ENCODE measurements at regions not wholly inside any gene's neighbourhood (a gene's known extent, or its start where the extent isn't known, plus 50 kb on each side); places are given as distances from the start of the nearest gene placed in this dataset.

DNA sequence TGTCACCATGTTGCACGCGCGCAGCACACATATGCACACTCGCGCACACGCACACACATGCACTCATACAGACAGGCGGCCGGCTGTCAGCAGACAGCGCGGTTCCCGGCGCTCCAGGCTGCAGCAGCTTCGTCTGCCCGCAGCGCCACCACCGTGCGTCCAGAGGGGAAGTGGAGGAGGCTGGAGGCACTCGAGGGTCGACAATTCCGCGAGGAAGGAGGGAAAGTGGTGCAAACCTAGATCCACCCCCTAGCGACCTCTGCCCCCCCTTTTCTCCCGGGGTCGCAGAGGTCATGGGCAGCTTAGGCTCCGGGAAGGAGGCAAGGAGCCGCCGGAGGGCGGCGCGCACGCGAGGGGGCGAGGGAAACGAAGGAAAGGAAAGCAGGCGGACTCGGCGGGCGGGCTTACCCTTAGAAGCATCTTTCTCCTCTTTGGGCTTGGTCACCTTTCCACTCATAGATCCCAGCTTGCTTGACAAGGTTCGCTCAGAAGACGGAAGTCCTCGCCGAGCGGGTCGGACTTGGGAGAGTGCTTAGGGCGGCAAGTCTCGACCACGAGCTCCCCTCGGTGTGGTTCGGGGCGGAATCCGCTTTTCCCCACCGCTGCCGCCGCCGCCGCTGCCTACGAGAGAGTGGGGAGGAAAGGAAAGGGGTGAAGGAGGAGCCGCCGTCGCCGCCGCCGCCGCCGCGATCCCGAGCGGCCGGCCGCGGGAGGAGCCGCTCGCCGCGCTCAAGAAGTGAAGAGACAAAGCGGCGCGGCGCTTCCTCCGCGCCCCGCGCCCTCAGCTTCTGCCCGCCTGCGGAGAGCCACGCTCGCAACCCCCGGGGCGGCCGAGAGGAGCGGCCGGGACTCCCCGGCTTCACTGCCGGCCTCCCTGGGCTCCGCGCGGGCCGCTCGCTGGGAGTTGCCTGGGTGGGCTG lies 326.6 kb upstream of the F9 start:
- Histone ChIP-seq H3K9me3 (no peaks in the 10 kb centered on the region), H3K4me1 (no peaks in the 10 kb centered on the region), H3K36me3 (no peaks in the 10 kb centered on the region), H3K27me3 (no peaks in the 10 kb centered on the region), H3K27ac (peak overlapping the region in 1 of 2 donors; percentile 37), H3K4me3 (peak overlapping the region; percentile 20 to 23)
- no peak for DNase-seq
- intact Hi-C loops (cut with DNase I; ENCODE audit: low total_unique reads): no loop called here
- no peak for TF ChIP-seq POLR2A (IDR thresholded peaks at IDR 0.05)
- TF ChIP-seq, protein P1, sequence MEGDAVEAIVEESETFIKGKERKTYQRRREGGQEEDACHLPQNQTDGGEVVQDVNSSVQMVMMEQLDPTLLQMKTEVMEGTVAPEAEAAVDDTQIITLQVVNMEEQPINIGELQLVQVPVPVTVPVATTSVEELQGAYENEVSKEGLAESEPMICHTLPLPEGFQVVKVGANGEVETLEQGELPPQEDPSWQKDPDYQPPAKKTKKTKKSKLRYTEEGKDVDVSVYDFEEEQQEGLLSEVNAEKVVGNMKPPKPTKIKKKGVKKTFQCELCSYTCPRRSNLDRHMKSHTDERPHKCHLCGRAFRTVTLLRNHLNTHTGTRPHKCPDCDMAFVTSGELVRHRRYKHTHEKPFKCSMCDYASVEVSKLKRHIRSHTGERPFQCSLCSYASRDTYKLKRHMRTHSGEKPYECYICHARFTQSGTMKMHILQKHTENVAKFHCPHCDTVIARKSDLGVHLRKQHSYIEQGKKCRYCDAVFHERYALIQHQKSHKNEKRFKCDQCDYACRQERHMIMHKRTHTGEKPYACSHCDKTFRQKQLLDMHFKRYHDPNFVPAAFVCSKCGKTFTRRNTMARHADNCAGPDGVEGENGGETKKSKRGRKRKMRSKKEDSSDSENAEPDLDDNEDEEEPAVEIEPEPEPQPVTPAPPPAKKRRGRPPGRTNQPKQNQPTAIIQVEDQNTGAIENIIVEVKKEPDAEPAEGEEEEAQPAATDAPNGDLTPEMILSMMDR (IDR thresholded peaks at IDR 0.05): no peak

DNA sequence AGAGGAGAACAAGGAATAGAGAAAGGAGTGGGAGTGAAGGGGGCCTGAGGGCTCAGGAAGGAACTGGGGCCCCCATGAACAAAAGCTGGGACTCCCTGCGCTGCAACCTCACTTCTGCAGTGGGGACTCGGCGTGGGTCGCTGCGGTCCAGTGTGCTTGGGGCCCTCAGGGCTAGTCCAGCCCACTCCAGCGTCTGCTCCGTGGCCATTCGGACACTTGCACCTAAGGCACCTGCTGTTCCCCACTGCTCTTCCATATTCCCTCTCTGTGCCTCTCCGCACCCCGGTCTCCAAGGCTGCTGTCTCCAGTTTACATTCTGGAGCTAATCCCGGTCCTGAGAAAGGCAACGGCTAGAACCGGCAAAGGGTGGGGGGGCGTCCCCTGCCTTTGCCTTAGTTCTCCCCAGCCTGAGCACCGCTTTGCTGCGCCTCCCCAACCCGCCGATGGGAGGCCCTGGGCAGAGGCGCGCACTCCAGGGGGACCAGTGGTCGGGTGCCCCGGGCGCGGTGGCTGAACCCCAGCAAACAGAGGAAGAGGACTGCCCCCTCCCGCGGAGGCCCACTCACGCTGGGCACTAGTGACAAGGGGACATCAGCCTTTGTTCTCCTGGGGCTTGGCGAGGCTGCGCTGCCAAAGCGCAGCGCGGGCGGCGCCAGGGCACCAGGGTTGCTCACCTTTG lies 327.7 kb upstream of the F9 start:
- intact Hi-C loops (cut with DNase I; ENCODE audit: low total_unique reads): no loop called here

DNA sequence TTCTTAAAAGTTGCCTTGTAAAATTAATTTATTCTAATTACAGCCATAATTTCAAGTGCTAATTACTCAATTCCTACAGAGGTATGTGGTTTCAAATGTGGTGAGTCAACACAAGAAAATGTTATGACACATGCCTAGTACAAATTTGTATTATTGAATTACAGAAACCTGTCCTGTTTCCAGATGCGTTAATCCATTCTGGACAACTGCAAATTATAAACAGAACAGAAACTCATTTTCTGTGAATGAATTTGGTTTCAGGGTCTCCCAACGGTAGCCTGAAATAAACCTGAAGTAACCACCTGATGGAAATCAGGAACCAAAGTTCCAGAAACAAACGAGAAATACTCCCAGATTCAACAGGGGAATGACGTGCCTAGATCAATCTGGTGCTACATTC lies 328.6 kb upstream of the F9 start:
- Histone ChIP-seq H3K36me3 (no peaks in the 10 kb centered on the region), H3K4me1 (no peaks in the 10 kb centered on the region), H3K9me3 (no peaks in the 10 kb centered on the region), H3K27ac (no peak overlapping the region), H3K4me3 (no peak overlapping the region), H3K27me3 (no peaks in the 10 kb centered on the region)
- no peak for DNase-seq
- intact Hi-C loops (cut with DNase I; ENCODE audit: low total_unique reads): no loop called here
- TF ChIP-seq POLR2A (IDR thresholded peaks at IDR 0.05): no peak
- TF ChIP-seq, protein P1 (IDR thresholded peaks at IDR 0.05): no peak

More for the DNA sequence above, 327.7 kb upstream of the F9 start:
- no peaks in the 10 kb centered on the region for H3K36me3 ChIP-seq
- H3K27ac ChIP-seq: no peak overlapping the region
- no peaks in the 10 kb centered on the region for H3K27me3 ChIP-seq
- no peaks in the 10 kb centered on the region for H3K9me3 ChIP-seq
- no peak for DNase-seq
- TF ChIP-seq, protein P1 (IDR thresholded peaks at IDR 0.05): no peak
- TF ChIP-seq POLR2A (IDR thresholded peaks at IDR 0.05): no peak
- H3K4me1 ChIP-seq: no peaks in the 10 kb centered on the region
- no peak overlapping the region for H3K4me3 ChIP-seq

DNA sequence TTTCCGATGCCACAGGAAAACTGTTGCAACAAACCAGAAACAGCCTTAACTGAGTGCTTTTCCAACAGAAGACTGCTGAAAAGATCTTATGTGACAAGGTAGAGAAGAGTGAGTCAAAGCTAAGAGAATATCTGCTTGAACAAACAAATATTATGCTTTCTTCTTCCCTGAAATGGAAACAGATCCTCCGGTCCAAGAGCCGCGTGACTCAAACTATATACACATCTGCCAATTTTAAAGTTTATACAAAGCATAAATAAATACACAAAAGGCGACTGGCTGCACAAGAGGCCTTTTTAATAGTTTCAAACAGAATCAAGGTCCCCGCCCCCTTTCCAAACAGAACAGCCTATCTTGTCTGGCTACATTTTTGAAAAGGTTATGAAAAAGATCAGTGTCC lies 329.7 kb upstream of the F9 start:
- H3K27ac ChIP-seq: no peak overlapping the region
- H3K4me3 ChIP-seq: no peak overlapping the region
- intact Hi-C loops (cut with DNase I; ENCODE audit: low total_unique reads): no loop called here
- H3K9me3 ChIP-seq: no peaks in the 10 kb centered on the region
- TF ChIP-seq POLR2A (IDR thresholded peaks at IDR 0.05): no peak
- TF ChIP-seq, protein P1 (IDR thresholded peaks at IDR 0.05): no peak
- H3K4me1 ChIP-seq: no peaks in the 10 kb centered on the region
- no peak for DNase-seq
- no peaks in the 10 kb centered on the region for H3K27me3 ChIP-seq
- H3K36me3 ChIP-seq: no peaks in the 10 kb centered on the region

DNA sequence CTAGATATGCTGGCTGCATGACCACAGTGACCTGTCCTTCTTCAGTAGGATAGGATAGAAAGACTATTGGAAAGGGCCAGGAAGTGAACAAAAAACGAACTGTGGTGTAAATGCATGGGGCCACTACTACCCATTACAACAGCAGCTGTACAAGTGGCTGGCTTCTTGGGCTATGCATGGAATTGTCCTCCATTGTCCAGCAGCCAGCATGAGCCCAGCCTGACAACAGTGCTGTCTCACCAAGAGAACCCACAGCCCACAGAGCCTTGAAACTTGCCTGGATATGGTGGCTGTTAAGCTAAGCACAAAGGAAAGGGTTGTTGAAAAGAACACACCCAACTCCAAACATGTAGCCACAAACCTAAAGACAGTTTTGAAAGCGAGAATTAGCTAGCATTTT lies 330.2 kb upstream of the F9 start:
- TF ChIP-seq, protein P1 (IDR thresholded peaks at IDR 0.05): no peak
- TF ChIP-seq POLR2A (IDR thresholded peaks at IDR 0.05): no peak
- no peak overlapping the region for H3K4me3 ChIP-seq
- intact Hi-C loops (cut with DNase I; ENCODE audit: low total_unique reads): no loop called here
- no peaks in the 10 kb centered on the region for H3K27me3 ChIP-seq
- no peak overlapping the region for H3K27ac ChIP-seq
- H3K36me3 ChIP-seq: no peaks in the 10 kb centered on the region
- no peaks in the 10 kb centered on the region for H3K4me1 ChIP-seq
- no peaks in the 10 kb centered on the region for H3K9me3 ChIP-seq
- DNase-seq: no peak
